A549 (cell line): ENCODE measurements at regions not wholly inside any gene's neighbourhood (a gene's known extent, or its start where the extent isn't known, plus 50 kb on each side); places are given as distances from the start of the nearest gene placed in this dataset.

ENCODE experiments used
- BHLHE40 ChIP-seq: IDR thresholded peaks from 2 replicates; pipeline ENCODE4 v1.6.1; 2012; ENCODE audit warnings: low read depth, low read length, inconsistent platforms
- EP300 ChIP-seq, 2 experiments: fragments of >200 bp; sonication (Bioruptor Twin); formaldehyde crosslinking; IDR thresholded peaks; 2 replicates in 1 of 2; 3 replicates in 1 of 2; pipeline ENCODE4 v1.6.1; 2016 to 2017
- ESRRA ChIP-seq: fragments of 150-350 bp; IDR thresholded peaks from 2 replicates; pipeline ENCODE4 v1.6.1; 2014; ENCODE audit warnings: mild to moderate bottlenecking, low read length, borderline replicate concordance
- FOSL2 ChIP-seq, 2 experiments: fragments of 450-650 bp in 1 of 2; fragments of >200 bp in 1 of 2; sonication (Bioruptor Twin) in 1 of 2; formaldehyde crosslinking; IDR thresholded peaks; 2 replicates each; pipeline versions ENCODE4 v1.5.0 to v1.6.1; 2016 to 2020; ENCODE audit warnings: mild to moderate bottlenecking in 1 of 2, moderate library complexity in 1 of 2
- POLR2A ChIP-seq: IDR thresholded peaks from 2 replicates; pipeline ENCODE4 v1.6.1; 2012; ENCODE audit warnings: mild to moderate bottlenecking, low read length
- RARB ChIP-seq: fragments of 250-450 bp; sonication (Bioruptor Pico); IDR thresholded peaks from 2 replicates; pipeline ENCODE4 v1.8.0; 2021; ENCODE audit warnings: mild to moderate bottlenecking, moderate library complexity
- RNF2 ChIP-seq: fragments of 200-600 bp; sonication (generic); IDR thresholded peaks from 2 replicates; pipeline ENCODE4 v1.6.1; 2016; ENCODE audit warnings: low read depth, mild to moderate bottlenecking, antibody characterized with exemption, moderate library complexity, borderline replicate concordance
- ZNF302 ChIP-seq: fragments of 250-450 bp; sonication (Bioruptor Pico); IDR thresholded peaks from 2 replicates; pipeline ENCODE4 v1.9.0; 2021; ENCODE audit warnings: inconsistent platforms, mild to moderate bottlenecking, moderate library complexity
- TF ChIP-seq, protein P1 (sequence below): IDR thresholded peaks from 2 replicates; pipeline ENCODE4 v1.6.1; 2012
- TF ChIP-seq, protein P2 (sequence below): fragments of >200 bp; sonication (Bioruptor Twin); formaldehyde crosslinking; IDR thresholded peaks from 3 replicates; pipeline ENCODE4 v1.5.1; 2016

DNA sequence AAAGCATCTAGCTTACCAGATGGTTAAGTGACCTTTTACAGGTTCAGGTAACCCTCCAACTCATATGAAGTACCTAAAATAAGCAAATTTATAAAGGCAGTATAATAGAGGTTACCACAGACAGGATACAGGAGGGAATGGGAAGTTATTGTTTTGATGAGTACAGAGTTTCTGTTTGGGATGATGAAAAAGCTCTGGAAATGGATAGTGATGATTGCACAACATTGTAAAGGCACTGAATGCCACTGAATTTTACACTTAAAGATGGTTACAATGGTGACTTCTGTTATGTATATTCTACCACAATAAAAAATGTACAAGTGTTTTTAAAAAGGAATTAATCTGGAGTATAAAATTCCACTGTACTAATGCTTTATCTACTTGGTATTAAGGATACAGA lies 75.0 kb upstream of the NIPBL start:
- TF ChIP-seq, protein P1, sequence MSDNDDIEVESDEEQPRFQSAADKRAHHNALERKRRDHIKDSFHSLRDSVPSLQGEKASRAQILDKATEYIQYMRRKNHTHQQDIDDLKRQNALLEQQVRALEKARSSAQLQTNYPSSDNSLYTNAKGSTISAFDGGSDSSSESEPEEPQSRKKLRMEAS = no peak
- TF ChIP-seq EP300 (IDR thresholded peaks at IDR 0.05) (no peak), BHLHE40 (no peak), RNF2 (no peak), RARB (CRISPR knock-in tag) (no peak), FOSL2 (IDR thresholded peaks at IDR 0.05) (no peak), FOSL2 (CRISPR knock-in tag; IDR thresholded peaks at IDR 0.05) (no peak), ZNF302 (no peak), POLR2A (no peak), ESRRA (no peak)
- TF ChIP-seq, protein P2, sequence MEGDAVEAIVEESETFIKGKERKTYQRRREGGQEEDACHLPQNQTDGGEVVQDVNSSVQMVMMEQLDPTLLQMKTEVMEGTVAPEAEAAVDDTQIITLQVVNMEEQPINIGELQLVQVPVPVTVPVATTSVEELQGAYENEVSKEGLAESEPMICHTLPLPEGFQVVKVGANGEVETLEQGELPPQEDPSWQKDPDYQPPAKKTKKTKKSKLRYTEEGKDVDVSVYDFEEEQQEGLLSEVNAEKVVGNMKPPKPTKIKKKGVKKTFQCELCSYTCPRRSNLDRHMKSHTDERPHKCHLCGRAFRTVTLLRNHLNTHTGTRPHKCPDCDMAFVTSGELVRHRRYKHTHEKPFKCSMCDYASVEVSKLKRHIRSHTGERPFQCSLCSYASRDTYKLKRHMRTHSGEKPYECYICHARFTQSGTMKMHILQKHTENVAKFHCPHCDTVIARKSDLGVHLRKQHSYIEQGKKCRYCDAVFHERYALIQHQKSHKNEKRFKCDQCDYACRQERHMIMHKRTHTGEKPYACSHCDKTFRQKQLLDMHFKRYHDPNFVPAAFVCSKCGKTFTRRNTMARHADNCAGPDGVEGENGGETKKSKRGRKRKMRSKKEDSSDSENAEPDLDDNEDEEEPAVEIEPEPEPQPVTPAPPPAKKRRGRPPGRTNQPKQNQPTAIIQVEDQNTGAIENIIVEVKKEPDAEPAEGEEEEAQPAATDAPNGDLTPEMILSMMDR = no peak
